Activated CD4-positive, alpha-beta memory T cell treated with anti-CD3 and anti-CD28 coated beads, Interleukin-2, amount 10 ng/mL, durations not matched to agents 7 days and 5 days (primary cell): ENCODE measurements at regions not wholly inside any gene's neighbourhood (a gene's known extent, or its start where the extent isn't known, plus 50 kb on each side); places are given as distances from the start of the nearest gene placed in this dataset.
"Not testable (repeated sequence)": the region's sequence is repeated elsewhere in the genome, so short reads cannot be mapped to it uniquely, and the experiment has no call there.

Experiments used
- CTCF ChIA-PET: fragments of 350-600 bp; sonication (Branson Sonifier 250); formaldehyde crosslinking; loops from one replicate; lab custom pipeline; 2021; ENCODE audit warnings: antibody characterized with exemption, inconsistent platforms; lab: Charles Lee
- POLR2A ChIA-PET: fragments of 350-600 bp; sonication (Branson Sonifier 250); formaldehyde crosslinking; loops from one replicate; lab custom pipeline; 2021; ENCODE audit warnings: antibody characterized with exemption; lab: Charles Lee
- DNase-seq: peaks from one replicate; pipeline ENCODE4 v3.0.0-alpha.2; 2020
- H3K27ac Mint-ChIP-seq: one replicate; pipeline ENCODE4 v1.8.0; 2021; ENCODE audit warnings: mild to moderate bottlenecking, mixed read lengths
- H3K27me3 Mint-ChIP-seq: one replicate; pipeline ENCODE4 v1.8.0; 2021; ENCODE audit warnings: mixed read lengths
- H3K36me3 Mint-ChIP-seq: one replicate; pipeline ENCODE4 v1.8.0; 2021; ENCODE audit warnings: low read depth, mixed read lengths
- H3K4me1 Mint-ChIP-seq: one replicate; pipeline ENCODE4 v1.8.0; 2021; ENCODE audit warnings: mixed read lengths
- H3K4me3 Mint-ChIP-seq: one replicate; pipeline ENCODE4 v1.8.0; 2021; ENCODE audit warnings: mild to moderate bottlenecking, mixed read lengths
- H3K9me3 Mint-ChIP-seq: one replicate; pipeline ENCODE4 v1.8.0; 2021; ENCODE audit warnings: mixed read lengths

DNA sequence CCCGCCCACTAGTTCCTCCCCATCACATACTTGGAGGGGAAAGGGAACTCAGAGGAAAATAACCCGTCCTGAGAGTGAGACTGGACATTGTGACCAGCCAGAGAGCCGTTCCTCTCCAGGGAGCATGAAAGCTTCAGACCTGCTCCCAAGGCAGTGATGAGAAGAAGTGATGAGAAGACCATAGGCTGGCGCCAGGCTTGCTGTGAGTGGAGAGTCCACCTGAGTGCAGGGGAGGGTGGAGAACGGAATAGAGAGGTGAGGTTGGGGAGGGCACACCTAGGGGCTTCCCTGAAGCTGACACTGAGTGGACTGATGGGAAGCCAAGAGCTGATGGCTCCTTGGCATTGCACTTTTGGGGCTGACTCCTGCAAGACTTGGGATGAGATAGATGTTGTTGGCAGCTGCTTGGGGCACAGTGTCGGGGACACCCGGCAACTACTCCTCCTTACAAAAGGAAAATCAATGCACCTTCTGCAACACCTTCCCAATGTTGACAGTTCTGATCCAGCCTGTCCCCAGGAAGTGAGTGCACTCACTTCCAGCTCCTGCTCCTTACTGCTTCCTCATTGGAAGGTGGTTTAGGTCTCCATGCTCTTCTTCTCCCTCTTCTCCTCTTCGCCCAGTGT lies 79.4 kb downstream of the EMX2 start:
- Mint-ChIP-seq H3K4me1 (no peaks in the 10 kb centered on the region), H3K36me3 (no peaks in the 10 kb centered on the region), H3K9me3 (no peaks in the 10 kb centered on the region), H3K4me3 (no peak overlapping the region), H3K27ac (no peak overlapping the region), H3K27me3 (no peaks in the 10 kb centered on the region)
- DNase-seq = no peak
- POLR2A ChIA-PET = no interaction called here
- CTCF ChIA-PET = no interaction called here

GRCh38 chr10:117622471-117623184 lies 80.1 kb downstream of the EMX2 start:
- no peaks in the 10 kb centered on the region for H3K27me3 Mint-ChIP-seq
- H3K36me3 Mint-ChIP-seq = no peaks in the 10 kb centered on the region
- CTCF ChIA-PET = no interaction called here
- DNase-seq = no peak
- POLR2A ChIA-PET = no interaction called here
- no peak overlapping the region for H3K27ac Mint-ChIP-seq
- H3K4me1 Mint-ChIP-seq = no peaks in the 10 kb centered on the region
- no peak overlapping the region for H3K4me3 Mint-ChIP-seq
- H3K9me3 Mint-ChIP-seq = no peaks in the 10 kb centered on the region

- no peak overlapping the region for H3K27ac Mint-ChIP-seq
- H3K4me1 Mint-ChIP-seq = no peaks in the 10 kb centered on the region
- no peaks in the 10 kb centered on the region for H3K36me3 Mint-ChIP-seq
- ChIA-PET CTCF (no interaction called here), POLR2A (no interaction called here)
- DNase-seq = no peak
- no peaks in the 10 kb centered on the region for H3K27me3 Mint-ChIP-seq
- H3K9me3 Mint-ChIP-seq = no peaks in the 10 kb centered on the region
- no peak overlapping the region for H3K4me3 Mint-ChIP-seq
Observed at GRCh38 chr10:117626228-117626627, 83.7 kb downstream of the EMX2 start.

DNA sequence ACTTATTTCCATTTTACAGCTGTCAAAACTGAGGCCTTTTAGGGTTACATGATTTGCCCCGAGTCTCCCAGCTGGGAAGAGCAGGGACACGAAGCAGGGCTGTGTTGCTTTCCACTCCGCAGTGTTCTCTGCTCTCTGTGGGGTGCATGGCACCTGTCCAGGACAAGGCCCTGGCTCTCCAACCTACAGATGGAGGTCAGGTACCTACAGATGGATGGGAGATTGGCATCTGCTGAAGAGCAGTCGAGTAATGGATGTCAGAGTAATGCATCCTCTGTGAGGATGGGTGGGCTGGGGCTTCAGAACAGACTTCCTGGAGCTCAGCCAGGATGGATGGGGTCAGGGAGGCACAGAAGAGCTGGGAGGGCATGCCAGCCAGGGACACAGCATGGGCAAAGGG lies 85.0 kb downstream of the EMX2 start:
- Mint-ChIP-seq H3K4me1 (no peaks in the 10 kb centered on the region), H3K36me3 (no peaks in the 10 kb centered on the region), H3K27ac (no peak overlapping the region), H3K4me3 (no peak overlapping the region), H3K9me3 (no peaks in the 10 kb centered on the region), H3K27me3 (no peaks in the 10 kb centered on the region)
- CTCF ChIA-PET = no interaction called here
- POLR2A ChIA-PET = no interaction called here
- DNase-seq = no peak

DNA sequence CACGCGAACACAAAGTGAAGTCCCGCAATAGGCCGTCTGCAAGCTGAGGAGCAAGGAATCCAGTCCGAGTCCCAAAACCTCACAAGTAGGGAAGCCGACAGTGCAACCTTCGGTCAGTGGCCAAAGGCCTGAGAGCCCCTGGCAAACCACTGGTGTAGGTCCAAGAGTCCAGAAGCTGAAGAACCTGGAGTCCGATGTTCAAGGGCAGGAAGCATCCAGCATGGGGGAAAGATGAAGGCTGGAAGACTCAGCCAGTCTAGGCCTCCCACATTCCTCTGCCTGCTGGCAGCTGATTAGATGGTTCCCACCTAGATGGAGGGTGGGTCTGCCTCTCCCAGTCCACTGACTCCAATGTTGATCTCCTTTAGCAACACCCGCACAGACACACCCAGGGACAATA lies 87.2 kb downstream of the EMX2 start:
- H3K27ac Mint-ChIP-seq, H3K4me1 Mint-ChIP-seq, H3K4me3 Mint-ChIP-seq, H3K36me3 Mint-ChIP-seq, POLR2A ChIA-PET, DNase-seq, H3K9me3 Mint-ChIP-seq, H3K27me3 Mint-ChIP-seq, CTCF ChIA-PET: not testable (repeated sequence)

GRCh38 chr10:117631276-117632145 lies 89.0 kb downstream of the EMX2 start:
- ChIA-PET POLR2A (no interaction called here), CTCF (no interaction called here)
- H3K36me3 Mint-ChIP-seq = no peaks in the 10 kb centered on the region
- no peaks in the 10 kb centered on the region for H3K4me1 Mint-ChIP-seq
- no peak overlapping the region for H3K27ac Mint-ChIP-seq
- H3K27me3 Mint-ChIP-seq = no peaks in the 10 kb centered on the region
- no peaks in the 10 kb centered on the region for H3K9me3 Mint-ChIP-seq
- no peak overlapping the region for H3K4me3 Mint-ChIP-seq
- no peak for DNase-seq

GRCh38 chr10:117632406-117632805 lies 89.9 kb downstream of the EMX2 start:
- no peak overlapping the region for H3K4me3 Mint-ChIP-seq
- ChIA-PET CTCF (no interaction called here), POLR2A (no interaction called here)
- H3K9me3 Mint-ChIP-seq = no peaks in the 10 kb centered on the region
- H3K27ac Mint-ChIP-seq = no peak overlapping the region
- no peaks in the 10 kb centered on the region for H3K36me3 Mint-ChIP-seq
- DNase-seq = no peak
- H3K4me1 Mint-ChIP-seq = no peaks in the 10 kb centered on the region
- peaks cover under 1% of the 10 kb centered on the region for H3K27me3 Mint-ChIP-seq

DNA sequence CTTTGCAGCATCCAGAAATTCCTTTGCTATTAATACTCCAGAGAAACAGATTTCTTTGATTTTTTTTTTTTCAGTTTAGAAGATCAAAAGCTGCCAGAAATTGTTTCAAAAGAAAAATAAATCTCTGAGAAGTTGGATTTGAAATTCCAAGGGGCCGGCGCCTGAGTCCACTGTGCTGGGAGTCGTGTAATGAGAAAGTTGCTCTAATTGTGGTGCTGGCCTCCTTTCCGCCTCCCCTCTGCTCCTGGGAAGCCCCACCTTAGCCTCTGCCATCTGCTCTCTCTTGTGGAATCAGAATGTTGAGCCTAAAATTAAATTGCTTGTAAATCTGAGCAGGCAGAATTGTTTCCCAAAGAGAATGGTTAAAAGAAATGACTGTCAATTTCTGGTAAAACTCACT lies 93.3 kb downstream of the EMX2 start:
- no peaks in the 10 kb centered on the region for H3K36me3 Mint-ChIP-seq
- H3K9me3 Mint-ChIP-seq = no peaks in the 10 kb centered on the region
- peaks cover 19% of the 10 kb centered on the region for H3K27me3 Mint-ChIP-seq
- H3K27ac Mint-ChIP-seq = no peak overlapping the region
- POLR2A ChIA-PET = no interaction called here
- CTCF ChIA-PET = interaction anchor here (1.2 kb wide), 1 partner anchor 16 kb away, joined by 3 read pairs; no protein-coding TSS in a partner anchor
- no peaks in the 10 kb centered on the region for H3K4me1 Mint-ChIP-seq
- no peak for DNase-seq
- H3K4me3 Mint-ChIP-seq = no peak overlapping the region

GRCh38 chr10:117638200-117638599 lies 95.7 kb downstream of the EMX2 start:
- H3K27me3 Mint-ChIP-seq = peaks cover 26% of the 10 kb centered on the region
- no peaks in the 10 kb centered on the region for H3K4me1 Mint-ChIP-seq

DNA sequence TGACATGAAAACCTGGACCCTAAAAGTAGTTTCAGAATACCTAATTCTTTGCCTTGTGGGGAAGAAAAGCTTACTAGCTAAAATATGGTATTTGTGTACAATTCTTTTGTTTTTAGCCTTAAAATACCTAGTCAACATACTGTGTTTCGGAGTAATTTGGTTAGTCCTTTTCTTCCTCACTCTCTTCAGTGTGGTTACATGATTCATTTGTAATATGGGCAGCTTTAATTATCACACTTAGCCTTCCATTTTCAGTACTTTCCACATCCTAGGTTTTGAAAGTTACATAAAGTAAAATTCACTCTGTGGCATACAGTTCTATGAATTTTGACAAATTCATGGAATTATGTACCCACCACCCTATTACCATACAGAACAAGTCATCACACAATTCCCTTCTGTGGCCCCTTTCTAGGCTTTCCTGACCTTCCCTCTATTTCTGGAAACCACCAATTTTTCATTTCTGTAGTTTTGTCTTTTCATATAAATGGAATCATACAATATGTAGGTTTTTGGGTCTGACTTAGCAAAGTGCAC lies 96.2 kb downstream of the EMX2 start:
- ChIA-PET POLR2A (no interaction called here), CTCF (no interaction called here)
- peaks cover 26% of the 10 kb centered on the region for H3K27me3 Mint-ChIP-seq
- H3K4me1 Mint-ChIP-seq = no peaks in the 10 kb centered on the region
- no peaks in the 10 kb centered on the region for H3K9me3 Mint-ChIP-seq
- no peak overlapping the region for H3K27ac Mint-ChIP-seq
- no peak overlapping the region for H3K4me3 Mint-ChIP-seq
- H3K36me3 Mint-ChIP-seq = no peaks in the 10 kb centered on the region
- DNase-seq = no peak

More at GRCh38 chr10:117638200-117638599, 95.7 kb downstream of the EMX2 start:
- no peak for DNase-seq
- ChIA-PET CTCF (no interaction called here), POLR2A (no interaction called here)
- Mint-ChIP-seq H3K4me3 (no peak overlapping the region), H3K9me3 (no peaks in the 10 kb centered on the region), H3K27ac (no peak overlapping the region), H3K36me3 (no peaks in the 10 kb centered on the region)

DNA sequence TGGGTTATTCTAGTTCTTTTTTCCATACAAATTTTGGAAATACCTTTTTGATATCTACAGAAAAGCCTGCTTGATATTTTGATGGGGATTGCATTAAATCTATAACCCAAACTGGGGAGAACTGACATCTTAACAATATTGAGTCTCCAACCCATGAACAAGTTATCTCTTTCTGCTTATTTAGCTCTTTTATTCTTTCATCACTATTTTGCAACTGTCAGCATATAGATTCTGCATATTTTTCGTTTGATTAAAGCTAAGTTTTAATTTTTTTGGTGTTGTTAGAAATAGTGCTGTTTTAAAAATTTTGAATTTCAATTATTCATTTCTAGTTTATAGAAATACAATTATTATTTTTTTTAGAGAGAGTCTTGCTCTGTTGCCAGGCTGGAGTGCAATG lies 97.9 kb downstream of the EMX2 start:
- ChIA-PET POLR2A (no interaction called here), CTCF (no interaction called here)
- H3K36me3 Mint-ChIP-seq = no peaks in the 10 kb centered on the region
- no peak overlapping the region for H3K4me3 Mint-ChIP-seq
- H3K27ac Mint-ChIP-seq = no peak overlapping the region
- H3K4me1 Mint-ChIP-seq = no peaks in the 10 kb centered on the region
- H3K9me3 Mint-ChIP-seq = no peaks in the 10 kb centered on the region
- peaks cover 30% of the 10 kb centered on the region for H3K27me3 Mint-ChIP-seq
- no peak for DNase-seq

DNA sequence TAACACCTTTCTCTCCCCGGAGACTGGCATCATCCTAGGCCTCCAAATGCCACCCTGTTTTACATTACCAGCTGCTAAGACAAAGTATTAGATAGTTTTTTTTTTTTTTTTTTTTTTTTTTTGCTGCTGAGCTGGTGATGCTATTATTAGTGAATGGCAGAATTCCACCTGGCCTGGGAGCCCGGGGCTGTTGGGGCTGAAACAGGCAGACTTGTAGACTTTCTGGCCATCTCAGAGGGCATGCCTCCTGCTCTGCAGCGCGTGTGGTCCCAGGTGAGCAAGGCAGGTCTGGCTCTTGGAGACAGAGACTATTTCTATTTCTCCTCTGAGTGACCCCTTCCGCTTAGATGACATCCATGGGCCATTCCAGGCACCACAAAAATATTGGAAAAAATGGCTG lies 104.2 kb downstream of the EMX2 start:
- Mint-ChIP-seq H3K27me3 (peaks cover 19% of the 10 kb centered on the region), H3K4me3 (no peak overlapping the region), H3K36me3 (no peaks in the 10 kb centered on the region), H3K27ac (no peak overlapping the region), H3K4me1 (no peaks in the 10 kb centered on the region), H3K9me3 (no peaks in the 10 kb centered on the region)
- DNase-seq = no peak
- POLR2A ChIA-PET = no interaction called here
- CTCF ChIA-PET = no interaction called here

- ChIA-PET CTCF (no interaction called here), POLR2A (no interaction called here)
- Mint-ChIP-seq H3K27ac (no peak overlapping the region), H3K4me1 (peaks cover 1% of the 10 kb centered on the region), H3K9me3 (no peaks in the 10 kb centered on the region), H3K27me3 (peaks cover 16% of the 10 kb centered on the region), H3K36me3 (no peaks in the 10 kb centered on the region), H3K4me3 (no peak overlapping the region)
- DNase-seq = no peak
Observed at GRCh38 chr10:117647306-117647705, 104.8 kb downstream of the EMX2 start.
